ENCODE measurements at regions not wholly inside any gene's neighbourhood (a gene's known extent, or its start where the extent isn't known, plus 50 kb on each side); places are given as distances from the start of the nearest gene placed in this dataset.

GRCh38 chrX:128310912-128311311 lies 258.7 kb upstream of the ACTRT1 start:
- H3K18ac ChIP-seq (ENCODE audit: low read length) = no peak overlapping the region
- no peaks in the 10 kb centered on the region for H3K9me3 ChIP-seq (replicated peaks in 1 of 2; ENCODE audit: control insufficient read depth in 2 of 2, insufficient read depth in 1 of 2, low read depth in 1 of 2, low read length in 2 of 2)
- H2BK5ac ChIP-seq (ENCODE audit: low read length) = no peak overlapping the region
- no peak overlapping the region for H2AFZ ChIP-seq (ENCODE audit: low read length)
- DNase-seq (ENCODE audit: low spot score) = no peak
- no peak overlapping the region for H2BK12ac ChIP-seq (ENCODE audit: low read length)
- no peaks in the 10 kb centered on the region for H3K79me1 ChIP-seq (ENCODE audit: low read depth, low read length)
- no peak overlapping the region for H3K23ac ChIP-seq (ENCODE audit: low read depth, low read length, poor library complexity)
- no peaks in the 10 kb centered on the region for H3K4me1 ChIP-seq (ENCODE audit: control insufficient read depth in 2 of 2, insufficient read depth in 1 of 2, low read depth in 1 of 2, low read length in 2 of 2)
- no peak overlapping the region for H3K14ac ChIP-seq (ENCODE audit: low read length)
- no peak overlapping the region for H3K4me3 ChIP-seq (ENCODE audit: low read length in 2 of 2)
- no peak overlapping the region for H2BK15ac ChIP-seq (ENCODE audit: low read length)
- no peak overlapping the region for H2AK5ac ChIP-seq (ENCODE audit: low read depth, low read length)
- WGBS, 2 donors (ENCODE audit: extremely low coverage in 2 of 2, insufficient read length in 2 of 2, insufficient replicate concordance in 1 of 2) = no CpG with 5 or more reads among the region's 3 CpGs
- H3K4me2 ChIP-seq (ENCODE audit: insufficient read depth, low read length, poor library complexity, severe bottlenecking) = no peak overlapping the region
- no peak overlapping the region for H4K91ac ChIP-seq (ENCODE audit: low read depth, low read length, poor library complexity)
- no peaks in the 10 kb centered on the region for H3K27me3 ChIP-seq (ENCODE audit: control insufficient read depth in 3 of 3, insufficient read depth in 3 of 3, low read depth in 1 of 3, low read length in 3 of 3)
- H4K8ac ChIP-seq (ENCODE audit: low read depth, low read length) = no peak overlapping the region
- no peak overlapping the region for H3K4ac ChIP-seq (ENCODE audit: low read length)
- no peak overlapping the region for H3K9ac ChIP-seq (ENCODE audit: low read depth, low read length, poor library complexity)
- H3K36me3 ChIP-seq (replicated peaks in 1 of 2; ENCODE audit: control insufficient read depth in 2 of 2, insufficient read depth in 2 of 2, low read length in 2 of 2) = no peaks in the 10 kb centered on the region
- H3K27ac ChIP-seq (replicated peaks; ENCODE audit: low read length) = no peak overlapping the region
- no peak overlapping the region for H2BK120ac ChIP-seq (ENCODE audit: low read depth, low read length)

DNA sequence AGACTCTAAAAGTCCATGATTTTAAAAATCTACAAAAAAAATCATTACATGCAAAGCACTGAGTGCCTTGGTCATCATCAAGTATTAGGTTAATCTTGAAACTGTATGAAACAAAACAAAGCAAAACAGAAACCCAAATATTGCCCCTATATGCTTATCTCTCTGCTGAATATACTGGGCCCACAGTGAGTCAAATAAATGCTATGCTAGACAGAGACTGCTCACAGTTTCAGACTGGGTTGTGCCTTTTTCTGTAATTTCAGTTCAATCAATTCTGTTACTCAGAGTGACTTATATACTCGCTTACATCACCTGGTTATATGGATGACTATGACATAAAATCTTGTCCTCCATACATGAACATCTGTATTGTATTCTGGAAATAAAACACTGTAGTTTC lies 257.1 kb upstream of the ACTRT1 start:
- Histone ChIP-seq H3K36me3 (replicated peaks in 1 of 2; ENCODE audit: control insufficient read depth in 2 of 2, insufficient read depth in 2 of 2, low read length in 2 of 2) (no peaks in the 10 kb centered on the region), H3K9me3 (replicated peaks in 1 of 2; ENCODE audit: control insufficient read depth in 2 of 2, insufficient read depth in 1 of 2, low read depth in 1 of 2, low read length in 2 of 2) (no peaks in the 10 kb centered on the region), H2BK5ac (ENCODE audit: low read length) (no peak overlapping the region), H3K79me1 (ENCODE audit: low read depth, low read length) (no peaks in the 10 kb centered on the region), H3K4ac (ENCODE audit: low read length) (no peak overlapping the region), H2BK120ac (ENCODE audit: low read depth, low read length) (no peak overlapping the region), H3K14ac (ENCODE audit: low read length) (no peak overlapping the region), H3K18ac (ENCODE audit: low read length) (no peak overlapping the region), H2BK12ac (ENCODE audit: low read length) (no peak overlapping the region), H3K4me1 (ENCODE audit: control insufficient read depth in 2 of 2, insufficient read depth in 1 of 2, low read depth in 1 of 2, low read length in 2 of 2) (no peaks in the 10 kb centered on the region), H3K9ac (ENCODE audit: low read depth, low read length, poor library complexity) (no peak overlapping the region), H3K4me3 (ENCODE audit: low read length in 2 of 2) (no peak overlapping the region), H3K27ac (replicated peaks; ENCODE audit: low read length) (no peak overlapping the region), H4K8ac (ENCODE audit: low read depth, low read length) (no peak overlapping the region), H4K91ac (ENCODE audit: low read depth, low read length, poor library complexity) (no peak overlapping the region), H3K23ac (ENCODE audit: low read depth, low read length, poor library complexity) (no peak overlapping the region), H2BK15ac (ENCODE audit: low read length) (no peak overlapping the region), H2AFZ (ENCODE audit: low read length) (no peak overlapping the region), H3K4me2 (ENCODE audit: insufficient read depth, low read length, poor library complexity, severe bottlenecking) (no peak overlapping the region), H2AK5ac (ENCODE audit: low read depth, low read length) (no peak overlapping the region), H3K27me3 (ENCODE audit: control insufficient read depth in 3 of 3, insufficient read depth in 3 of 3, low read depth in 1 of 3, low read length in 3 of 3) (no peaks in the 10 kb centered on the region)
- DNase-seq (ENCODE audit: low spot score) = no peak
- WGBS, 2 donors (ENCODE audit: extremely low coverage in 2 of 2, insufficient read length in 2 of 2, insufficient replicate concordance in 1 of 2) = no CpG with 5 or more reads among the region's 1 CpG

- no peak overlapping the region for H3K9ac ChIP-seq (ENCODE audit: low read depth, low read length, poor library complexity)
Observed at GRCh38 chrX:128294198-128294597, 242.0 kb upstream of the ACTRT1 start.

DNA sequence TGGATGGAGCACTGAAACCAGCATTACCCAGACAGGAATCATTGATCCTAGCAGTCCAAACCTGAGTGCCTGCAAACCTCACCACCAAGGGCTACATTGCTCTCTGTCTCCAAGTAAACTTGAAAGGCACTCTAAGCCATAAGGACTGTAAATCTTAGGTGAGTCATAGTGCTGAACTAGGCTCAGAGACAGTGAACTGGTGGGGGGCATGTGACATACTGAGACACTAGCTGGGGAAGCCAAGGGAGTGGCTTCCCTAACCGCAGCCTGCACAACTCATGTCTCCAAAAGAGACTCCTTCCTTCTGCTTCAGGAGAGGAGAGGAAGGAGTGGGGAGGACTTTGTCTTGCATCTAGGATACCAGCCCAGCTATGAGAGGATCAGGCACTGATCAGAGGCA lies 235.5 kb upstream of the ACTRT1 start:
- H2BK120ac ChIP-seq (ENCODE audit: low read depth, low read length) = no peak overlapping the region
- H2AFZ ChIP-seq (ENCODE audit: low read length) = no peak overlapping the region
- H3K4me2 ChIP-seq (ENCODE audit: insufficient read depth, low read length, poor library complexity, severe bottlenecking) = no peak overlapping the region
- no peak overlapping the region for H2BK15ac ChIP-seq (ENCODE audit: low read length)
- no peaks in the 10 kb centered on the region for H3K36me3 ChIP-seq (replicated peaks in 1 of 2; ENCODE audit: control insufficient read depth in 2 of 2, insufficient read depth in 2 of 2, low read length in 2 of 2)
- H2AK5ac ChIP-seq (ENCODE audit: low read depth, low read length) = no peak overlapping the region
- H3K27ac ChIP-seq (replicated peaks; ENCODE audit: low read length) = no peak overlapping the region
- H3K27me3 ChIP-seq (ENCODE audit: control insufficient read depth in 3 of 3, insufficient read depth in 3 of 3, low read depth in 1 of 3, low read length in 3 of 3) = no peaks in the 10 kb centered on the region
- H3K9ac ChIP-seq (ENCODE audit: low read depth, low read length, poor library complexity) = no peak overlapping the region
- H4K8ac ChIP-seq (ENCODE audit: low read depth, low read length) = no peak overlapping the region
- no peak overlapping the region for H2BK5ac ChIP-seq (ENCODE audit: low read length)
- no peak overlapping the region for H3K4ac ChIP-seq (ENCODE audit: low read length)
- no CpG with 5 or more reads among the region's 1 CpG for WGBS, 2 donors (ENCODE audit: extremely low coverage in 2 of 2, insufficient read length in 2 of 2, insufficient replicate concordance in 1 of 2)
- no peak overlapping the region for H3K23ac ChIP-seq (ENCODE audit: low read depth, low read length, poor library complexity)
- no peak overlapping the region for H4K91ac ChIP-seq (ENCODE audit: low read depth, low read length, poor library complexity)
- DNase-seq (ENCODE audit: low spot score) = no peak
- no peak overlapping the region for H3K14ac ChIP-seq (ENCODE audit: low read length)
- H3K4me3 ChIP-seq (ENCODE audit: low read length in 2 of 2) = no peak overlapping the region
- no peaks in the 10 kb centered on the region for H3K4me1 ChIP-seq (ENCODE audit: control insufficient read depth in 2 of 2, insufficient read depth in 1 of 2, low read depth in 1 of 2, low read length in 2 of 2)
- H3K9me3 ChIP-seq (replicated peaks in 1 of 2; ENCODE audit: control insufficient read depth in 2 of 2, insufficient read depth in 1 of 2, low read depth in 1 of 2, low read length in 2 of 2) = no peaks in the 10 kb centered on the region
- no peak overlapping the region for H2BK12ac ChIP-seq (ENCODE audit: low read length)
- H3K79me1 ChIP-seq (ENCODE audit: low read depth, low read length) = no peaks in the 10 kb centered on the region
- H3K18ac ChIP-seq (ENCODE audit: low read length) = no peak overlapping the region

More at GRCh38 chrX:128294198-128294597, 242.0 kb upstream of the ACTRT1 start:
- no peak overlapping the region for H4K91ac ChIP-seq (ENCODE audit: low read depth, low read length, poor library complexity)
- H3K4me2 ChIP-seq (ENCODE audit: insufficient read depth, low read length, poor library complexity, severe bottlenecking) = no peak overlapping the region
- H2AK5ac ChIP-seq (ENCODE audit: low read depth, low read length) = no peak overlapping the region
- no peaks in the 10 kb centered on the region for H3K27me3 ChIP-seq (ENCODE audit: control insufficient read depth in 3 of 3, insufficient read depth in 3 of 3, low read depth in 1 of 3, low read length in 3 of 3)
- no peak overlapping the region for H4K8ac ChIP-seq (ENCODE audit: low read depth, low read length)
- no peak overlapping the region for H2AFZ ChIP-seq (ENCODE audit: low read length)
- H3K18ac ChIP-seq (ENCODE audit: low read length) = no peak overlapping the region
- no peak overlapping the region for H2BK5ac ChIP-seq (ENCODE audit: low read length)
- no peak overlapping the region for H3K27ac ChIP-seq (replicated peaks; ENCODE audit: low read length)
- no peak overlapping the region for H2BK12ac ChIP-seq (ENCODE audit: low read length)
- no peak overlapping the region for H3K23ac ChIP-seq (ENCODE audit: low read depth, low read length, poor library complexity)
- no peak overlapping the region for H3K14ac ChIP-seq (ENCODE audit: low read length)
- no peaks in the 10 kb centered on the region for H3K4me1 ChIP-seq (ENCODE audit: control insufficient read depth in 2 of 2, insufficient read depth in 1 of 2, low read depth in 1 of 2, low read length in 2 of 2)
- H3K4me3 ChIP-seq (ENCODE audit: low read length in 2 of 2) = no peak overlapping the region
- no peaks in the 10 kb centered on the region for H3K79me1 ChIP-seq (ENCODE audit: low read depth, low read length)
- no peak overlapping the region for H2BK15ac ChIP-seq (ENCODE audit: low read length)
- no peak for DNase-seq (ENCODE audit: low spot score)
- H3K9me3 ChIP-seq (replicated peaks in 1 of 2; ENCODE audit: control insufficient read depth in 2 of 2, insufficient read depth in 1 of 2, low read depth in 1 of 2, low read length in 2 of 2) = no peaks in the 10 kb centered on the region
- H3K4ac ChIP-seq (ENCODE audit: low read length) = no peak overlapping the region
- H3K36me3 ChIP-seq (replicated peaks in 1 of 2; ENCODE audit: control insufficient read depth in 2 of 2, insufficient read depth in 2 of 2, low read length in 2 of 2) = no peaks in the 10 kb centered on the region
- H2BK120ac ChIP-seq (ENCODE audit: low read depth, low read length) = no peak overlapping the region
- WGBS, 2 donors (ENCODE audit: extremely low coverage in 2 of 2, insufficient read length in 2 of 2, insufficient replicate concordance in 1 of 2) = no CpG with 5 or more reads among the region's 3 CpGs
